Gastrocnemius medialis (tissue), 4 donors: ENCODE measurements at regions not wholly inside any gene's neighbourhood (a gene's known extent, or its start where the extent isn't known, plus 50 kb on each side); places are given as distances from the start of the nearest gene placed in this dataset.

ENCODE experiments used
- CTCF ChIP-seq, 5 experiments: fragments of 450-650 bp in 3 of 5; fragments of 200-600 bp in 2 of 5; sonication (generic) in 2 of 5; IDR thresholded peaks in 4 of 5; conservative IDR thresholded peaks in 1 of 5; 1 replicate in 4 of 5; 2 replicates in 1 of 5; pipeline ENCODE4 v1.5.1; 2016 to 2019; ENCODE audit warnings: antibody characterized with exemption in 5 of 5, mild to moderate bottlenecking in 3 of 5, moderate library complexity in 3 of 5
- POLR2A ChIP-seq, 2 donors: fragments of 450-650 bp; IDR thresholded peaks; one replicate each; pipeline ENCODE4 v1.6.1; 2017; ENCODE audit warnings: antibody characterized with exemption in 2 of 2, mild to moderate bottlenecking in 2 of 2, moderate library complexity in 2 of 2

- TF ChIP-seq CTCF (IDR thresholded peaks at IDR 0.05 in 4 of 5, conservative IDR thresholded peaks at IDR 0.05 in 1 of 5), result no peak
- no peak for TF ChIP-seq POLR2A (IDR thresholded peaks at IDR 0.05)
These were observed 62.0 kb upstream of the DDHD1 start for GRCh38 chr14:53215101-53215500.
